Suprapubic skin (tissue), 4 donors: ENCODE measurements at regions not wholly inside any gene's neighbourhood (a gene's known extent, or its start where the extent isn't known, plus 50 kb on each side); places are given as distances from the start of the nearest gene placed in this dataset.

ENCODE experiments used
- CTCF ChIP-seq, 2 donors: fragments of 200-600 bp in 1 of 2; fragments of 450-650 bp in 1 of 2; sonication (generic) in 1 of 2; IDR thresholded peaks; one replicate each; pipeline ENCODE4 v1.5.1; 2016 to 2019; ENCODE audit warnings: antibody characterized with exemption in 2 of 2, mild to moderate bottlenecking in 1 of 2, moderate library complexity in 1 of 2
- EP300 ChIP-seq: sonication (generic); formaldehyde crosslinking; IDR thresholded peaks from one replicate; pipeline ENCODE4 v1.6.1; 2017; ENCODE audit warnings: antibody characterized with exemption
- POLR2A ChIP-seq, 2 donors: fragments of 450-650 bp; IDR thresholded peaks; one replicate each; pipeline ENCODE4 v1.6.1; 2017; ENCODE audit warnings: antibody characterized with exemption in 2 of 2, mild to moderate bottlenecking in 2 of 2, moderate library complexity in 2 of 2
- POLR2AphosphoS5 ChIP-seq, 3 donors: sonication (generic); formaldehyde crosslinking; IDR thresholded peaks; one replicate each; pipeline ENCODE4 v1.6.1; 2017; ENCODE audit warnings: antibody characterized with exemption in 3 of 3

DNA sequence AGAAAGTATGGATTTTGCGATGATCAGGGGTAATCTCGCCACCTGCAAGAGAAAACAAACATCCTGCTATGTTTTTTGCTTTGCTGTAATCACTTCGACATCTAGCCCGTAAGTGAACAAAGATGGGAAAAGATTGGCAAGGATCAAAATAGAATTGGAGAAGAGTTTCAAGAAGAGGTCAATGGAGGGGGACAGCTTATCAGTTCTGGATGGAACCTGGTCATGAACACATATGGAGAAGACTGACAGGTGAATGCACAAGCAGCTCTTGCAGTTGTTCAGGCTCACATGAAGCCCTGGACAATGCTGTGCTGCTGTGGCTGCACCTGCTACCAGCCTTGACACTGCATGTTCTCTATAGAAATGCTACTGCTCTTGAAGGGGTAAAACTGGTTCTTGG lies 222.1 kb downstream of the BCAS1 start:
- TF ChIP-seq CTCF (IDR thresholded peaks at IDR 0.05) (no peak), POLR2A (IDR thresholded peaks at IDR 0.05) (no peak), POLR2AphosphoS5 (IDR thresholded peaks at IDR 0.05) (no peak), EP300 (no peak)
